SHP77 (cell line): ENCODE measurements at regions not wholly inside any gene's neighbourhood (a gene's known extent, or its start where the extent isn't known, plus 50 kb on each side); places are given as distances from the start of the nearest gene placed in this dataset.
"Not testable (repeated sequence)": the region's sequence is repeated elsewhere in the genome, so short reads cannot be mapped to it uniquely, and the experiment has no call there.

Experiments used
- DNase-seq, 2 experiments: peaks; one replicate each; lab custom pipeline; 2025; lab: John Stamatoyannopoulos, UW

DNA sequence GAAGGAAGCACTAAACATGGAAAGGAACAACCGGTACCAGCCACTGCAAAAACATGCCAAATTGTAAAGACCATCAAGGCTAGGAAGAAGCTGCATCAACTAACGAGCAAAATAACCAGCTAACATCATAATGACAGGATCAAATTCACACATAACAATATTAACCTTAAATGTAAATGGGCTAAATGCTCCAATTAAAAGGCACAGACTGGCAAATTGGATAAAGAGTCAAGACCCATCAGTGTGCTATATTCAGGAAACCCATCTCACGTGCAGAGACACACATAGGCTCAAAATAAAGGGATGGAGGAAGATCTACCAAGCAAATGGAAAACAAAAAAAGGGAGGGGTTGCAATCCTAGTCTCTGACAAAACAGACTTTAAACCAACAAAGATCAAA is 126.3 kb upstream of the CAV2 start:
- not testable (repeated sequence) for DNase-seq

DNA sequence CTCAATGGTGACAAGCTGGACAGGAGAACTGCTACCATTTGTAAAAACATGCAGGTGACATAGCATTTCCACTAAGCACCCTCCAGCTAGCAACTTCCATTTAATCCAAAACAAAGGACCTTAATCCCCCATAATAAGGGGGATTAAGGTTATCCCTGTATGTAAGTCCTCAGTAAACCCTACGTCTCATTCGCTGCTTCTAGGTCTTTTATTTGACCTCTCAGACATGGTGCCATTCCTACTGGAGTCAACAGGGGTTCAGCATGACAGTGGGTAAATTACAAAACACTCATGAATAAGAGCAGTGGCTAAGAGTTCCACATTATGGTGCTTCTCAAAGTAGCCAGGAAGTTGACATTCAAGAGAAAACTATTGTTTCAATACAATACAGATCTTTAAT is 121.8 kb upstream of the CAV2 start:
- DNase-seq: no peak

DNA sequence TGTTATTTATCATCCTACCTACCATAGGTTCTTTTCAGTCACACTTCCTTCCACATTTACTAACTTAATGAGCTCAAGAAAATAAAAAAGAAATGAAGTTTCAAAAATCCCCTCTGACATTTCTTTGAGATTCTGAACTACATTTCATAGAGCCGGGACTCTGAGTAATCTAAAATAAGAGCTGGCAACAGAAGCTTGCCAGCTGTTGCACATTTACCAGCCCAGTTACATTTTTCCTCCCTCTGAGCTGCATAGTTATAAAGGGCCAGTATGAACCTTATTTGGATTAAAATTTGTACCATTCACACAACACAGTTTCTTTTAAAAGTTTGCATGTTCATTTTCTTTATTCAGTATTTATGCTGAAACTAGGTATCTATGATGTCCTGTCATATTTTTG is 119.5 kb upstream of the CAV2 start:
- DNase-seq: no peak

GRCh38 chr7:116382375-116382774 is 117.2 kb upstream of the CAV2 start:
- no peak for DNase-seq

DNA sequence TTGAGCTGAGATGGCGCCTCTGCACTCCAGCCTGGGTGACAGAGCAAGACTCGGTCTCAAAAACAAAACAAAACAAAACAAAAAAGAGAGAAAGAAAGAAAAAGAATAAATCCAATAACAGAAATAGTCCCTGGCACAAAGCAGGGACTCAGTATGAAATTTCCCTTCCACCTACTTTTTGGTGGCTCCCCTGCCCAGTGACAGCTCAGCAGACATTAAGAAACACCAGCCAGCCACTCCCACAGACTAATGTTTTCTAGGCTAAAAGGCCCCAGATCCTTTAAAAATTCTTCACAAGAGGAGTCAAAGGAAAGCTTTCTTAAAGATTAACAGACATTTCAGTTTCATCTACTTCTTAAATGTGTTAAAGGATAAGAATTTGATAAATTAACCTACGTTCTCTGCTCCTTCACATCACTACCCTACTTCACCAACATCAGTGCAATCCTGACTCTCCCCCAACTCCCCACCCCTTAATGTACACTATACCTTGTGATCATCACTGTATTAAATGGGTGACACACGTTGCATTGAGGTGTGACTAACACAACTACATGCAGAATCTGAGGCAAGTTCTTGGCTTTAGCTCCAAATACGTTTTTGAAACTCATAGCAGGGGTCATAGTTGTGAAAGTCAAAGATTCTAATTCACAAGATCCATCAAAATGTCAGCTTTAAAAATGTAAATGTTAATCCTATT is 114.5 kb upstream of the CAV2 start:
- DNase-seq: no peak

GRCh38 chr7:116386674-116387073 is 112.9 kb upstream of the CAV2 start:
- no peak for DNase-seq

GRCh38 chr7:116390363-116390762 is 109.2 kb upstream of the CAV2 start:
- DNase-seq: no peak

DNA sequence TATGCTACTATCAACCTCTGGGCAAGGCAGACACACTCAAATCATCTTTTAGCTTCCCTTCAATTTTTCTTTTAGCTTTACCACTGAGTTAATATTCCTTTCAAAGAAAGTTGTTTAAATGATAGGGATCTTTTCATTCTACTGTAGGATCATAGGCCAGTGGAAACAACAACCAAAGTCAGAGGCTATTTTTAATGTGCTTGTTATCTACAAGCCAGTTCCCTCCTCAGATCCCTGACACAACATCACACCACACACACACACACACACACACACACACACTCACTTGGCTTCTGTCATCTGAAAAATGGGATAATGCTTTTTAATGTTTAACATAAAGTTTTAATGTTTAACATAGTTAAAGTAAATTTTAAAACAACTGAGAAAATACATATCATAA is 106.7 kb upstream of the CAV2 start:
- DNase-seq: no peak

GRCh38 chr7:116393654-116394053 is 105.9 kb upstream of the CAV2 start:
- DNase-seq: no peak

DNA sequence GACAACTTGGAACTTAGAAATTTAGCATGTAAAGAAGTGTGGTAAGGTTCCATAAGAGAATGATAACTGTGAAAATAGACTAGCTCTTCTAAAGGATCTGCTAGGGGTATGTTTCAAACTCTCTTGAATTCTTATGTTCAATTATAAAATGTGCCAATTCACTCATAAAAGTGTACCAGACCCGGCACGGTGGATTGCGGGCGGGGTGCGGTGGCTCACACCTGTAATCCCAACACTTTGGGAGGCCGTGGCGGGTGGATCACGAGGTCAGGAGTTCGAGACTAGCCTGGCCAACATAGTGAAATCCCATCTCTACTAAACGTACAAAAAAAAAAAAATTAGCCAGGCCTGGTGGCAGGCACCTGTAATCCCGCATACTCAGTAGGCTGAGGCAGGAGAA is 105.4 kb upstream of the CAV2 start:
- no peak for DNase-seq

DNA sequence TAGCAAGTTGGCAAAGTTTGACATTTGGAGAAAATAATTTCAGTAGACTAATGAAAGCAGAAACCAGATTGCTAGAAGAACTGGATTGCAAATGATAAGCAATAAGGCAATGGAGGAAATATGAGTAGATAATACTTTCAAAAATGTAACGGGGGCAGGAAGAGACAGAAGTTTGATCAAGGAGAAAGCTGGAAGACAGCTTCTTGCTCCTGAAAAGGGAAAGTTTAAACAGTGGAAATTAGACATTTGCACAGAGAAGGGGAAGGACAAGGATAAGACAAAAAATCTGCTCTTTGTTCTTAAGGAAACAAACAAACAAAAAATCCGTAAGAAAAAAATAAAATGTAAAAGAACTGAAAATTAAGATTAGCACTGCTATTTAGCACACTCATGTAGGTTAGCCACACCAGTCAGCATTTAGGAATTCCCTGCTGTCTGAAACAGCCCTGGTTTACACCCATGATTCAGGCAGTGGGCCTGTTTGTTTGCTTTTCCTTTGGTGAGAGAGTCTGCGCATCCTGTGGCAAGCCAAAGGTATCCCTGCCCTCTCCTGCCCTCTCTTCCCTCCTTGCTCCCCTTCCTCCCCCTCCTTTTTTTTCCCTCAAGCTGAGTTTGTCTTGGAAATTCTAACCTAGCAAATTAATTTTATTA is 104.3 kb upstream of the CAV2 start:
- no peak for DNase-seq

GRCh38 chr7:116398672-116399071 is 100.9 kb upstream of the CAV2 start:
- DNase-seq: no peak

- no peak for DNase-seq
These were observed 99.7 kb upstream of the CAV2 start for GRCh38 chr7:116399819-116400218.

- DNase-seq: no peak
These were observed 99.0 kb upstream of the CAV2 start for GRCh38 chr7:116400522-116400921.

- DNase-seq: no peak
These were observed 97.8 kb upstream of the CAV2 start for GRCh38 chr7:116401711-116402110.

GRCh38 chr7:116403265-116403664 is 96.3 kb upstream of the CAV2 start:
- DNase-seq: no peak

DNA sequence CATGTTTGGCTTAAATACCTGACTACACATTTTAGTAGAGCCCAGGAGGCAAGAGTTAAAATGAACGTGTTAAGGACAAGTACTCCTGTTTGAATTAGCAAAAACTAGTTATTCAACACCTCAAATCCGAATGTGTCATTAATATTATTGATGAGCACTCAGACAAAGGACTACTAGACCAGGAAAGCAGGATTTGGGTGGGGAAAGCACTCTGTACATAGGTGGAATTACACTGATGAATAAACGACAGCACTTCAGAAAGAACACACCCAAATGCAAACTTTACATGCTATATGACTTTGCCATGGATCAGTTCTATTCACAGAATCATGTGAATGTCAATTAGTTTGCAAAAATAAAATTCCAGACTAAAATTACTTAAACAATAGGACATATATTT is 95.1 kb upstream of the CAV2 start:
- DNase-seq: no peak

DNA sequence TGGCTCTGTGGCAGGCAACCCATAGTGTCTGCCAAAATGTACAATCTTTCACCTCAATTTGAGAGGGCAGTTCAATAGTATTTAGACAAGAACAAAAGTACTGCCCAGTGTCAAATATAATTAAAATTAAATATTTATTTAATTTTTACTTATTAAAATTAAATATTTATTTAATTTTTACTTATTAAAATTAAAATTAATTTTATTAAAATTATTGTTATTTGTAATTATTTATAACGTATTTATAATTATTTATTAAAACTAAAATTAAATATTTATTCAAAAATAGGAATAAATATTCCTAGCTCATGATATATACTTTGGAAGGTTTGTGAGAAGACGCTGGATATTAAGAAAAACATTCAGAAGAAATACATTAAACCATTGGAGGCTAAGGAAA is 93.7 kb upstream of the CAV2 start:
- DNase-seq: no peak

DNA sequence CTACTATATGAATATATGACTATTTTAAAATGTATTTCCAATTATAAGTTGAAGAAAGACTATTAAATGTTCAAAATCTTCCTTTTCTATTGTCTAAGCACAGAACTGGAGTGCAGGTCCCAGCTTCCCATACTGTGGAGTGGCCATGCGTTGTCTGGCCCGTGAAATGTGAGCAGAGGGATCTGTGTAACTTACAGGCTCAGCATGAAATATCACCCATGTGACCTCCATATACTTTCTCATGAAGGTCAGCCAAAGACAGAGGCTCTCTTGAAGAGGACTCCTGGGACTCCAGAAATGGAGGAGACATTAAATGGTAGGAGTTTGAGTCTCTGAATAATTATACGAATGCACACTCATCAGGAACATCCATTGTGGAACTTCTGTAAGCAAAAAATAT is 92.4 kb upstream of the CAV2 start:
- no peak for DNase-seq

DNA sequence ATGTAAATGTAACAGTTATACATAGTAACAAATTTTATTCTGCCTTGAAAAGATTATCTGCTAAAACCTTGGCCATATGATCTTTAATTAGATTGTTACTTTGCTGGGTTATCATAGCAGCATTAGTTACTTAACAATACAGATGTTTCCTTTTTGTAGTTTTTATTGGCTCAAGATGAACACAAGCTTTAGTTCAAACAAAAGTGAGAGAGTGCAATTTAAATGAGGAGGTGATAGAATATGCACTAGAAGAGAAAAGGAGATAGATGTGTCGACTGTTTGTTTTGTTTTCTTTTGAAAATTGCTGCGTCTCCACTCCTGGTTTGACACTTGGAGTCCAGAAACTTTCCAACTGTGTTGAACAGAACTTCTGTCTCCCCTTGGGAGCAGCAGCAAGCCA is 91.4 kb upstream of the CAV2 start:
- DNase-seq: no peak

- not testable (repeated sequence) for DNase-seq
These were observed 90.6 kb upstream of the CAV2 start for GRCh38 chr7:116408831-116409453.

DNA sequence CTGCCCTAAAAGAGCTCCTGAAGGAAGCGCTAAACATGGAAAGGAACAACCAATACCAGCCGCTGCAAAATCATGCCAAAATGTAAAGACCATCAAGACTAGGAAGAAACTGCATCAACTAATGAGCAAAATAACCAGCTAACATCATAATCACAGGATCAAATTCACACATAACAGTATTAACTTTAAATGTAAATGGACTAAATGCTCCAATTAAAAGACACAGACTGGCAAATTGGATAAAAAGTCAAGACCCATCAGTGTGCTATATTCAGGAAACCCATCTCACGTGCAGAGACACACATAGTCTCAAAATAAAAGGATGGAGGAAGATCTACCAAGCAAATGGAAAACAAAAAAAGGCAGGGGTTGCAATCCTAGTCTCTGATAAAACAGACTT is 88.8 kb upstream of the CAV2 start:
- DNase-seq: not testable (repeated sequence)

DNA sequence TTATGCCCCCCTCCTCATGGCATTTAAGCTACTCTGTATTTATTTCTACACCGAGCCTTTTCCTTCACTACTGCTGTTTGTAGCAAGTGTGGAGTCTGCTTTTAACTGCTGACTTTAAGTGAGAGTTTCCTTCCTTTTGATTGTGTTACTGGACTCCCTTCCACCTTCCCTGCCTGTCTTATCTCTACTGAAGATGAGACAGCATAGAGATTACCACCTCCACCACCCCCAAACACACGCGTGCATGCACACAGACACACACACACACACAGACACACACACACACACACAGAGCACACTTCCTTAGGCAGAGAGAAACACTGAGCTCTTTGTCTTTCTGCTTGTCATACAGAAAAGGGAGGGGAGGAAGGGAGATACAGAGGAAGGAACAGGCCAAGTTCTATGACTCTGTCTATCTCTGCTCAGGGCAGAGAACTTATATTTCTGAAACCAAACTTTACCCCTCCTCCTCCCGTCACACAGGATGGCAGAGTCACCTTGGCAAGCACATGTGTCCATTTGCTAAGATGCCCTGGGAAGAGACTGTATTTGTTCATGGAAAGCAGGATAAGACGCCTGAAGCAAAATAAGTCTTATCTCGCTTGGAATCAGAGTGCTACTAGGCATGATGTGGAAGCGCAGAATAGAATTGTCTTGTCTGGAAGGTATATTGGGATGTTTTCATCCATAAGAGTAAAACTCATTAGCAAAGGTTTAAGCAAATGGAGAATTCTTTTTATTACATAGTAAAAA is 81.8 kb upstream of the CAV2 start:
- DNase-seq: no peak
